ENCODE measurements at regions not wholly inside any gene's neighbourhood (a gene's known extent, or its start where the extent isn't known, plus 50 kb on each side); places are given as distances from the start of the nearest gene placed in this dataset.

GRCh38 chr11:120007144-120007543, 130.8 kb downstream of the TRIM29 start:
- RAD21 ChIA-PET (ENCODE audit: unreplicated experiment), result no interaction called here
- BruUV-seq (replicated peaks), result no TSS peak
- H3K9ac ChIP-seq (ENCODE audit: control insufficient read depth, insufficient read depth, low read length), result no peak overlapping the region
- H3K4me1 ChIP-seq (ENCODE audit: control insufficient read depth, insufficient read depth, low read length), result no peaks in the 10 kb centered on the region
- DNase-seq (ENCODE audit: low read depth, low spot score) (no peak), FAIRE-seq (no peak), ATAC-seq (no peak)
- no peaks in the 10 kb centered on the region for H3K9me3 ChIP-seq (replicated peaks; ENCODE audit: control insufficient read depth, insufficient read depth, low read length)
- H3K36me3 ChIP-seq (ENCODE audit: control insufficient read depth in 2 of 2, insufficient read depth in 2 of 2, low read length in 1 of 2), result no peaks in the 10 kb centered on the region
- no peak overlapping the region for H2AFZ ChIP-seq (ENCODE audit: control insufficient read depth, low read depth, low read length)
- no peak overlapping the region for H3K4me2 ChIP-seq (ENCODE audit: control insufficient read depth, insufficient read depth)
- no peaks in the 10 kb centered on the region for H3K79me2 ChIP-seq (ENCODE audit: control insufficient read depth, insufficient read depth, low read length)
- no peaks in the 10 kb centered on the region for H4K20me1 ChIP-seq (ENCODE audit: control insufficient read depth, insufficient read depth)
- H3K4me3 ChIP-seq, result no peak overlapping the region
- 8% methylated on average over 4 of the region's 4 CpGs for WGBS (ENCODE audit: insufficient coverage, insufficient replicate concordance, low lambda C conversion rate, missing lambda C conversion rate)
- intact Hi-C loops (cut with micrococcal nuclease; ENCODE audit: unreplicated experiment) (no loop called here), in situ Hi-C loops (cut with MboI) (no loop called here)
- POLR2A ChIA-PET, result interaction anchor here (0.5 kb wide), 1 partner anchor 619 kb away, joined by 3 read pairs; no protein-coding TSS in a partner anchor
- no peak overlapping the region for H3K27ac ChIP-seq (ENCODE audit: control insufficient read depth, insufficient read depth)
- TF ChIP-seq STAT3 (IDR thresholded peaks at IDR 0.05; ENCODE audit: low read depth, low read length) (no peak), POLR2AphosphoS2 (IDR thresholded peaks at IDR 0.05; ENCODE audit: low read depth, low read length) (no peak), ELK1 (IDR thresholded peaks at IDR 0.05; ENCODE audit: low read depth, low read length) (no peak), WRNIP1 (IDR thresholded peaks at IDR 0.05; ENCODE audit: borderline replicate concordance, low read depth, low read length) (no peak), USF2 (IDR thresholded peaks at IDR 0.05; ENCODE audit: borderline replicate concordance, low read depth, low read length) (no peak), E2F4 (IDR thresholded peaks at IDR 0.05; ENCODE audit: low read depth, low read length) (no peak), ZBTB4 (CRISPR knock-in tag; IDR thresholded peaks at IDR 0.05) (no peak), SIN3A (IDR thresholded peaks at IDR 0.05; ENCODE audit: low read depth, low read length) (no peak), MTA2 (IDR thresholded peaks at IDR 0.05; ENCODE audit: low read depth) (no peak), MXI1 (IDR thresholded peaks at IDR 0.05; ENCODE audit: low read depth, low read length) (no peak), HSF1 (IDR thresholded peaks at IDR 0.05; ENCODE audit: low read depth, low read length) (no peak), EP300 (IDR thresholded peaks at IDR 0.05; ENCODE audit: borderline replicate concordance in 1 of 2, control insufficient read depth in 1 of 2, low read depth in 2 of 2, low read length in 2 of 2) (no peak), JUND (IDR thresholded peaks at IDR 0.05; ENCODE audit: low read depth, low read length) (no peak), MYB (IDR thresholded peaks at IDR 0.05; ENCODE audit: borderline replicate concordance, low read depth, low read length) (no peak)
- peaks cover 0 to 4% of the 10 kb centered on the region in 2 experiments for H3K27me3 ChIP-seq (replicated peaks in 1 of 2; ENCODE audit: control insufficient read depth in 2 of 2, insufficient read depth in 2 of 2, low read length in 1 of 2)
- SMC1A ChIA-PET (ENCODE audit: uncharacterized antibody, unreplicated experiment), result interaction anchor here (1.1 kb wide), 2 partner anchors 9 to 99 kb away, joined by 3 read pairs; no protein-coding TSS in a partner anchor
- CTCF ChIA-PET, result no interaction called here
